GM12865 (cell line): ENCODE measurements at regions not wholly inside any gene's neighbourhood (a gene's known extent, or its start where the extent isn't known, plus 50 kb on each side); places are given as distances from the start of the nearest gene placed in this dataset.
"Not testable (repeated sequence)": the region's sequence is repeated elsewhere in the genome, so short reads cannot be mapped to it uniquely, and the experiment has no call there.

Experiments
- DNase-seq: peaks from one replicate; pipeline ENCODE4 v3.0.0; 2010; ENCODE audit warnings: low read depth
- H3K4me3 ChIP-seq: 2 replicates; pipeline ENCODE4 v1.5.1; 2011; ENCODE audit warnings: mild to moderate bottlenecking, low read depth, low read length, control low read depth
- TF ChIP-seq, protein P1 (sequence below): IDR thresholded peaks from 2 replicates; pipeline ENCODE4 v1.5.1; 2011; ENCODE audit warnings: low read length, control low read depth, low read depth, inconsistent platforms; ENCODE audit not compliant: insufficient read depth; ENCODE audit errors: missing control alignments

DNA sequence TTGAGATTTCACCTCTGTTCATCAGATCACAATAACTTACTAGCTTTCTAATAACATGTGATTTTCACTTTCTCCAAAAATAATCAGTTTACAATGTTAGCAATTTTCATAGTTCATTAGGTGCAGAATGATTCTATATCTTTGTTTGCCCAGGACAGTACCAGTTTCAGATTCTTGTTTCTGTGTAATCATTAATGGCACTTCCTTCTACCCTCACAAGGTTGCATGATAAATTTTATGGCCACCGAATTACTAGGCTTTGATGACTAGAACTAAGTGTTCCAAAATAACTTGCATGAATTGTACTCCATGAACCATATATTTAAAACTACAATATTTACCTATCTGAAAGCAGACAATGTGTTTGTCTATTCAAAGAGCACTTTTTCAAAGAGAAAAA lies 442.3 kb downstream of the EPHA7 start:
- no peak overlapping the region for H3K4me3 ChIP-seq
- no peak for DNase-seq
- TF ChIP-seq, protein P1, sequence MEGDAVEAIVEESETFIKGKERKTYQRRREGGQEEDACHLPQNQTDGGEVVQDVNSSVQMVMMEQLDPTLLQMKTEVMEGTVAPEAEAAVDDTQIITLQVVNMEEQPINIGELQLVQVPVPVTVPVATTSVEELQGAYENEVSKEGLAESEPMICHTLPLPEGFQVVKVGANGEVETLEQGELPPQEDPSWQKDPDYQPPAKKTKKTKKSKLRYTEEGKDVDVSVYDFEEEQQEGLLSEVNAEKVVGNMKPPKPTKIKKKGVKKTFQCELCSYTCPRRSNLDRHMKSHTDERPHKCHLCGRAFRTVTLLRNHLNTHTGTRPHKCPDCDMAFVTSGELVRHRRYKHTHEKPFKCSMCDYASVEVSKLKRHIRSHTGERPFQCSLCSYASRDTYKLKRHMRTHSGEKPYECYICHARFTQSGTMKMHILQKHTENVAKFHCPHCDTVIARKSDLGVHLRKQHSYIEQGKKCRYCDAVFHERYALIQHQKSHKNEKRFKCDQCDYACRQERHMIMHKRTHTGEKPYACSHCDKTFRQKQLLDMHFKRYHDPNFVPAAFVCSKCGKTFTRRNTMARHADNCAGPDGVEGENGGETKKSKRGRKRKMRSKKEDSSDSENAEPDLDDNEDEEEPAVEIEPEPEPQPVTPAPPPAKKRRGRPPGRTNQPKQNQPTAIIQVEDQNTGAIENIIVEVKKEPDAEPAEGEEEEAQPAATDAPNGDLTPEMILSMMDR, result no peak

DNA sequence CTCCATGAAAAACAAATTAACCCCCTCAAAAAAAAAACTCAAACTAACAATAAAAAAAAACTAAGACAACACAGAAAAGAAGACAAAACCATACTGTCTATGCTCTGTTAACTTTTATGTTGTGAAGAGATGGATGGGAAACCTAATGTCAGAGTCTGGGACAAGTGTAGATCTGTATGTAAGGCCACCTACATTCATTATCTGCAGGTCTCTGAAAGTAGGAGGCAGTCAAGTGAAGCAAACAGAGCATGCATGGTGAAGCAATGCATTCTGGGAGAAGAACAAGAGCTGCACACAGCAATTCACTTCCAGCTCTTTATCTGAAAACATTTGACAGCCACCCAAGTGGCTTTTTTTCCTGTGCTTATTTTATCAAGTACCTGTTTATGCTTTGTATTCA lies 452.0 kb downstream of the EPHA7 start:
- TF ChIP-seq, protein P1, result no peak
- no peak overlapping the region for H3K4me3 ChIP-seq
- DNase-seq, result no peak

DNA sequence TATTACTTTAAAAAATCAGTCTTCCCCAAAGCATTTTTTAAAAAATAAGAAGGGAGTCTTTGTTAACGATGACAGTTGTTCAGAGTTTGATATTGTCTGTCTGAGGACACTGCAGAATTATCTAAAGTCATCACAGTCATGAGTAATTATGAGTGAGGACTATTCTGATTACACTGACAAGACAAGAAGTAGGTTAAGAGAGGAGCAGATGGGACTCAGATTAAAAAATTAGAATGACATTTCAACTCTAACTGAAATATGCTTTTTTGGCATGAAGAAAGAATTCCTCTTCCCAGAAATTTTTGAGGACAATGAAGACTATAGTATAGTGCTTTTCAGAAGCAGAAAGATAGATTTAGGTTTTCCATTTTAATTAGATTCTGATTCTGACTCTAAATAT lies 456.5 kb downstream of the EPHA7 start:
- H3K4me3 ChIP-seq, result no peak overlapping the region
- no peak for DNase-seq
- TF ChIP-seq, protein P1, result no peak

DNA sequence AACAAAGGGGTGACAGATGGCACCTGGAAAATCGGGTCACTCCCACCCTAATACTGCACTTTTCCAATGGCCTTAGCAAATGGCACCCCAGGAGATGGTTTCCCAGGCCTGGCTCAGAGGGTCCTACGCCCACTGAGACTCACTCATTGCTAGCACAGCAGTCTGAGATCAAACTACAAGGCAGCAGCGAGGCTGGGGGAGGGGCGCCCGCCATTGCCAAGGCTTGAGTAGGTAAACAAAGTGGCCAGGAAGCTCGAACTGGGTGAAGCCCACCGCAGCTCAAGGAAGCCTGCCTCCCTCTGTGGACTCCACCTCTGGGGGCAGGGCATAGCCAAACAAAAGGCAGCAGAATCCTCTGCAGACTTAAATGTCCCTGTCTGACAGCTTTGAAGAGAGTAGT lies 467.2 kb downstream of the EPHA7 start:
- H3K4me3 ChIP-seq, DNase-seq: not testable (repeated sequence)

DNA sequence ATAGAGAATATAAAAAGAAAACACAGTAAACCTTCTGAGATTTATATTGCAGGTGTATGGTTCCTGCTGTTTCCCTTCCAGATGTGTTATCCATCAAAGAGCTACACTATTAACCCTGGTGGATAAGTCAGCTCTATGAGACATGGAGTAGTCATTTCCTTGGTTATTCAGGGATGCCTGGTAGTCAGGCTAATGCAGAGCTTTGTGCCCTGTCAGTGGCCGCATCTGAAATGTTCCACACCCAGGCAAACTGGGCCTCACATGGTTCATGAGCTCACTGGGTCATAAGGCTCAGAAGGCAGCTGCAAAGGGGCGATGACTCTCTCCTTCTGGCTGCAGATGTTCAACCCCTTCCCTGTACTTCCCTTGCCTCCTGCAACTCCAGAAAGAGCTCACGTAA lies 473.6 kb downstream of the EPHA7 start:
- TF ChIP-seq, protein P1, result no peak
- DNase-seq, result no peak
- H3K4me3 ChIP-seq, result no peak overlapping the region

DNA sequence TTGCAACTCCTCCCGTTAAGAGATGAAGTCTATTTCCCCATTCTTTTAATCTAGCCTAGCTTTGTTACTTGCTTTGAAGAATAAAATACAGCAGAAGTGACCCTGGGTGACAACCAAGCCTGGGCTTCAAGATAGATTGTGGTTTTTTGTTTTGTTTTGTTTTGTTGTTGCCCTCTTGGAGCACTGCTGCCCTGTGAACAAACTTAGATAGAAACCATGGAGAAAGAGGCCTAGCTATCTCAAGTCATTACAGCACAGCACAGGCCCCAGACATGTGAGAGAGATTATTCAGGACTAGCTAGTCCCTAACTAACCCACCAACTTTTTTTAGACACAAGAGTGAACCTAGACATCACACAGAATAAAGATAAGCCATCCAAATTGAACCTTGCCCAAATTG lies 475.2 kb downstream of the EPHA7 start:
- H3K4me3 ChIP-seq, result no peak overlapping the region
- DNase-seq, result no peak
- TF ChIP-seq, protein P1, result no peak

DNA sequence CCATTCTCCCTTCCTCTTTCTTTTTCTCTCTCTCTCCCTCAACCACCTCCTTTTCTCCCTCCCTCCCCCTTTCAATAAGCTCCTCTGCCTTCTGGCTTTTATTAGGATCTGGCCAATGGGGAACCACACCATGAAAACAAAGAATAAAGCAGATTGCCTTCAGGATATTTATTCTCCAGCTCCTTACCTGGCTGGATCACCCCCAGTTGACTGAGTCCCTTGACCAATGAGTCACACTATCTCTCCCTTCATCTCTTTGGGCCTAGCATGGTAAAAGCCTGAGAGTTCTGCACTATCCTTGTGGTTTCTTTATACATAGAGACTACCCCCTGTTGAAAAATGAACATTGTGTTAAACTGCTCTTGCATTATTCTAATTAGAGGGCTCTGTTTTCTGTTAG lies 476.8 kb downstream of the EPHA7 start:
- no peak overlapping the region for H3K4me3 ChIP-seq
- TF ChIP-seq, protein P1, result no peak
- no peak for DNase-seq

DNA sequence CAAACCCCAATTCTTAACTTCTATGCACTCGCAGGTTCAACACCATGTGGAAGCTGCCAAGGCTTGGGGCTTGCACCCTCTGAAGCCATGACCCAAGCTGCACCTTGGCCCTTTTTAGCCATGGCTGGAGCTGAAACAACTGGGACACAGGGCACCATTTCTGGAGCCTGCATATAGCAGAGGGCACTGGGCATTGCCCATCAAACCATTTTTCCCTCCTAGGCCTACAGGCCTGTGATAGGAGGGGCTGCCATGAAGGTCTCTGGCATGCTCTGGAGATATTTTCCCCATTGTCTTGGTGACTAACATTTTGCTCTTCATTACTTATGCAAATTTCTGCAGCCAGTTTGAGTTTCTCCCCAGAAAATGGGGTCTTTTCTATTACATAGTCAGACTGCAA lies 484.7 kb downstream of the EPHA7 start:
- DNase-seq, result no peak
- no peak overlapping the region for H3K4me3 ChIP-seq
- TF ChIP-seq, protein P1, result no peak
